GM18499 (cell line): ENCODE measurements at regions not wholly inside any gene's neighbourhood (a gene's known extent, or its start where the extent isn't known, plus 50 kb on each side); places are given as distances from the start of the nearest gene placed in this dataset.

ENCODE experiments used
- ATAC-seq: cut with Tn5 transposase; IDR thresholded peaks from one replicate; pipeline ENCODE4 v1.9.1; 2021; ENCODE audit warnings: moderate number of reproducible peaks; ENCODE audit not compliant: insufficient read depth, unreplicated experiment

DNA sequence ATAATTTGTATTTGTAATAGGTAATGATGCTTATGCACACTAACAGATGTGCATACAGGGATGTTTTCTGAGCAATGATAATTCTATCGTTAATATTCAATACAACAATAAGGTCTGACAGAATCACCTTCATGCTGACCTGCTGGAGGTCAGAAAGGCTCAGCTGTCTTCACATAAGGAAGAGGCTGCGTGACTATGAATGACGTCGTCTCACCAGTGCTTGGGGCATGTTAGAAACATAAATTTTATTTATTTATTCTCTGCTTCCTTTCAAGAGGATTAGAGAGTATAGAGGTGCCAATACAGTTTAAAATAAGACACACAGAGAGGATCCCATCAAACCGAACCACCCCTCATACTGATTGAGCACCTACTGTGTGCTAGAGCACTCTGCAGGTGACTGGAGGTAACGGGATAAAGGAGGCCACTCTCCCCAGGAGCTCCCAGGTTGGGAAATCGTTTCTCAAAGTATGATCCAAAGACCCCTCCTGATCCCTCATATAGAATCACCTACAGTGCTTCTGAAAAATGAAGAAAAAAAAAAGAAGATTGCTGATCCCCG lies 265.6 kb upstream of the NPVF start:
- no peak for ATAC-seq

DNA sequence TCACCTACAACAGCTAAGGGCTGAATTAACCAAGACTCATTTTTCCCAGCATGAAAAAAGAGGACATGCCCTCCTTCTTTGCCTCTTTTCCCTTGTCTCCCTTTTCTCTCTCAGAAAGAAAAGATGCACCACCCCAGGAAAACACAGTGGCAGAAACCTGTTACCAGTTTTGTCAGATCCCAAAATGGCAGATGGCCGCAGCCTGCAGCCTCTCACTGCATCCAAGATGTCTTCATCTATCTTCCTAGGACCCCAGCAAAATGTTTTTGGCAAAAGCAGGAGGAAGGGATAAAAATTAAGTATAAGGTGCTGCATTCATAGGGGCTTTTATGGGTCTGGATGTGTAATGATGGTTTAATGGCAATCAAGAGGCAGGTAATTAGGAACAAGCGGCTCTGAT lies 266.6 kb upstream of the NPVF start:
- no peak for ATAC-seq

DNA sequence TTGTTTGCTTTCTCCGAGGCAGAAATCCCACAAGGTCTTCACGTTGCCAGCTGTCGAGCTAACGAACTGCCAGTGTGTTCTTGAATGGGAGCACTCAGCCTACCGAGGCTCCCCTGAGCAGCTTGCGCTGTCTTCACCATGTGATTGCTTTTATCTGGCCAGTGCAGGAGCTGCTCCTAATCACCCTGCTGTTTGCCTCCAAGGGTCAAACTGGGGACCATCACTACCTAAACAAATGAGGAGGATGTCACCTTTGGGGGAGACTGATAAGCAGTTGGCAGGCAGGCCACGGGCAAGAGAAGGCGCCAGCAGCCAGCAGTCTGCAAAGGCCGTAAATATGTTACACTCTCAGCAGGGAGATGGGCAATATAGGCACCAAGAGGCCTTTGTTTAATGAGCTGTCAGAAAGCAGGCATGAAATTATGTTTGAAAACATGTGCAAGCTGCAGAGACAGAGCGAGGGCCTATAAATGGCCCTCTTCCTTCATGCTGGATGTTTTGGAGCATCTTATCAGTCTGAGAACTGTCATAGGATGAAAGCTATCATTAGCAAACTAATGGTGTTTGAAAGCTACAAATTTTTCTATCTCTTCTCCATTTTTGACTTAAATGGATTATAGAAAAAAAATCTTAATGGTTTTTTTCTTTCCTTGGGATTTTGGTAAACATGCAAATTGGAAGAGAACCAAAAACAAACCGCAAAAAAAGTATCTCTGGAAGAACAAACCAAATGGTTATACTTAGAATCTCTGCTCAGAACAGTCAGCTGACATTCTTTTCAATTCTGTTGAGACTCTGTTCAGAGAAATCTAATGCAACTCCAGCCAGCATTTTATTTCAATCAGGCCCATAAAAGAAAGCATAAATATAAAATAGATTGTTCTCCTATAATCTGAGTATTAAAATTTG lies 267.3 kb upstream of the NPVF start:
- ATAC-seq: no peak

DNA sequence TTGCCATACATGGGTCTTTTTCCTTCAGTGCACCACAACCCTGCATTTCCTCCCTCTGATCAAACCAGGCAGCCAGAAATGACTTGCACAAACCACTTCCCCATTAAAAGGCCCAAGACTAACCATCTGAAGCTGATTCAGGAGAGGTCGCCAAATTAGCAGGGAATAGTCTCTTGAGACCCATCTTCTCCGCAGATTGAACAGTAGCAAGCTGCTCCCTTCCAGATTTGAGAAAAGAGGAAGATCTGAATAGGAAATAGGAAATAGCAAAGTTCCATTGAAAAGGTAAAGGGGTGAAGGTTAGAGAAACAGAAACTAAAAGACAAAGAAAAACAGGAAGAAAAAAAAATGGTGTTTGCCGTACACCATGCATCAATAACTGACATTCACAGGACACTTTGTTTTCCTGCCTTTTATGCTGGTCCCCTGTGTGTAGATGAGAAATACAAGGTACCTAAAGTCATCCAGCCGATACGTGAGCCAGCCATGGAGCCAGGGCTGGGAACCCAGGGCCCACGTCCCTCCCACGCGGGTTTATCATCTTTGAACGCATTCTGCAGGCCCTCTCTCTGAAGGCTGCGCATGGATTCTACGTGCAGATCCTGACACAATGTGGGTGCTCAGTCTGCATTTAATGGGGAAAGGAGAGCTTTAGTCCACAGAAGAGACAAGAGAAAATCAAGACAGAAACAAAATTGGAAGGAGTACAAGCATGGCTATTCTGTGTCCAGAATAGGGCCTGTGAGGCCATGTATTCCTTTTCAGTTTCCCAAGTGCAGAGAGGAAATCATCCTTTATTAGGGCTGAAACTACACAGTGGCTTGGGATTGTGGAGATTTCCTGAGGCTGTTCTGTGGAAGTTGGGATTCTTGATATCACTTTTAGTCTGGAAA lies 268.4 kb upstream of the NPVF start:
- ATAC-seq: peak; percentile 79

DNA sequence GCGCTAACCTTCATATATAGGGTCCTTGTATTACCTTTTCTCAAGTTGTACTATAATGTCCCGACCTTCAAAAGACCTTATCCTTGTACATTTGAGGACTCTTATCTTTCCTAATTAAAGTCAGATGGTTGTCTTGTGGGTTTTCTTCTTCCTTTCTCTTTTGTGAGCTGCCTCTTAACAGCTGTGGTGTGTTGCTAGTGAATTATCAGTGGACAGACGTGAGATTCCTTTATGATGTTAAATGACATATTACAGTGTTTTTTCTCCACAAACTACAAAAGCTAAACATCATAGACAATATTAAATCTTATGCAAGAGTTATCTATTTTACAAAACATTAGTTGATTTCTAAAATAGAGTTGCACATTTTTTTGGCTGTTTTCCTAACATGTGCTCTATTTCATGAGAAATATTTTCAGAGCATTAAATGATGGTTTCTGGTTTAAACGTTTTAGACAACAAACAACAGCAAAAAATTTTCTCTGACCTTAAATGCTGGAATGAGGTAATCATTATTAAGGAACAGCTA lies 272.2 kb upstream of the NPVF start:
- ATAC-seq: no peak

DNA sequence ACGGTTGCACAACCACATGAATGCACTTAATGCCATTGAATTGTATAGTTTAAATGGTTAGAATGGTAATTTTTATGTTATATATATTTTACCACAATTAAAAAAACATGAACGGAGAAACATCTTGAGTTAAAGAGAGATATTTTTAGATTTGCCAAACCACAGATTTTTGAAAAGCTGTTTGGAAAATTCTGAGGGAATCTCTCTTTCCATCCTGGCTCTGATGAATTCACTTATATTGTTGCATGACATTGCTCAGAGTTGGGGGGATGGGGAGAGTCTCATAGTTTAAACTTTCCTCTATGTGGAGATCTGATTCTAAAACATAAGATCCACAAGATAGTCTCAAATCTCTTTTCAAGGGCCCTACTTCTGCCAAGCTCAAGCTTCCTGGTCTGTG lies 275.0 kb upstream of the NPVF start:
- no peak for ATAC-seq

DNA sequence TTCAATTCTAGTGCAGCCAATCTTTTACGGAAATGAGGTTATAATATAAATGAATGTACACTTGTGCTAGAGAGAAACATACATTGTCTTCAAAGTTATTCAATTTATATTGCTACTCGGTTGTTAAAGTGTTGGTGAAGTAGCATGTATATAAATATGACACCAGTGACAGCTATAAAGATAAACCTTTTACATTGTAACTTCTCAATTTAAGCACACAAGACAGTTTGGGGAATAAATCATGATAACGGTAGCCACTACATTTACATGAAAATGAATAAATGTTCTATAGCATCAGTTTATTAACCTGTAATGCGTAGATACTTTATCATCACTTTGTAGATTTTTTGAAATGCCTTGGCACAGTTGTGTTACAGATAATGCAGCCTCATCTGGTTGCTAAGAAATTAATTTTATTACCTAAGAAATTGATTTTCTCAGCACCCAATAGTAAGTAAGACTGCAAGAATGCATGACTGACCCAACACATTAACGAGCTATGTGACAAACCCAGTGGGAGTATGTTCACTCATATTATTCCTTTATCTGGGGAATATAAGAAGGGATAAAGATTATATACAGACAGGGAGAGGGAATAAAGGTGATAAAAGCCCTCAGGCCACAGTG lies 283.9 kb upstream of the NPVF start:
- no peak for ATAC-seq

DNA sequence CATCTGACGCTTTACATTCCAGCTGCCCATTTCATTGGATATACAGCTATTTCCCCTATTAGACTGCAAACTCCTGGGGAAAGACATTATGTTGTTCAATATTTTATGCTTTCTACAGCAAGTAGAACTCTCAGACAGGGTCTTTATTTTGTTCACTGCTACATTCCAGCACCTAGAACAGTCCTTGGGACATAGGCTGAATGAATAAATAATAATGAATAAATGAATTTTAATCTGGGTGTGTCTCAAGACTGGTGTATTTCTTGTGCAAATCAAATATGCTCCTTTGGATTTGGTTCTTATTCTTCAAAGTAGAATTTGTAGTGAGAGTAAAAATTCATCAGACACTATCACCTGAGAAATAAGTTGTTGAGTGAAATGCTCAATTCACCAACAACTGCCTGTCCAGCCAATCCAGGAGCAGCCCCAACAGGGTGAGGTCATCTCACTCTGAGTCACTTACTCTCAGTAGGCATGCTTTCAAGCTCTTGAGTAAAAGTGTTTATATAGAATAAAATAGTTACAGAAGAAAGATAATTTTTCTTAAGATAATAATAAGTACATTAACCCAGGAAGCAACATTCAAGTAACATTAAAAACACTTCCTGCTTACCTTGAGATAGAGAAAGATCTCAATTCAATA lies 287.5 kb upstream of the NPVF start:
- ATAC-seq: no peak

DNA sequence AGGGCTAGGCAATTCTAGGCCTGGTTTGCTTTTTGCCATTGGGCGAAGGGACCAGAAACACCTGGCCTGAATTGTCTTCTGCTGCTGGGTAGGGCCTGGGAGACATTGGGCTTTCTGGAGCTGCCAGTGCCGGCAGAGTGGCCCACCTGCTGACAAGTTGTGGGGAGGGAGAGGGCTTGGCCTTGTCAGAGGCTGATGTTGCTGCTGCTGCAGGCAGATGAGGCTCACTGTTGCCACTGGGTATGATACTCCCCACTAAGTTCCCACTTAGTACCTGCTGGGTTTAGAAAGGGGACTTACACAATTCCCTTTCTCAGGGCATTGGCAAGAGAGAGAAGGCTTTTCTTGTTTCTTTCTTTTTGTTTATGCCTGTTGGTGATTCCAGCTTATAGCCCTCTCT lies 289.6 kb upstream of the NPVF start:
- no peak for ATAC-seq

DNA sequence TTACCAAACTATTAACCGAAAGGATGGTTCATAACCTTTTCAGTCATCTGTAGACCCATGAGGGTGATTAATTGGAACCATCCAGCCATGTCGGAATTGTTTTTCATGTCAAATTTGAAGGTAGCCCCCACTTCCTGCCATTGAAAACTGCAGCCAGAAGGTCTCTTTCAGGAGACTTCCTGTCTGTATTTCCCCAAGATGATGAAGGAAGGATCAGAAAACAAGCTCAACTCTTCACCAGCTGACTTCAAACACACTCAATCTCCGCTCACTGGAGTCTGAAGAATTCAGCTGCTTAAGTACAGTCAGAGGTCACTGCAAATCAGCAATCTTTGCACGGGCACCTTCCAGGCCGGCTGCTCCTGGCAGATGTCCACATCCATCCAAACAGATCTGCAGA lies 291.7 kb upstream of the NPVF start:
- no peak for ATAC-seq

DNA sequence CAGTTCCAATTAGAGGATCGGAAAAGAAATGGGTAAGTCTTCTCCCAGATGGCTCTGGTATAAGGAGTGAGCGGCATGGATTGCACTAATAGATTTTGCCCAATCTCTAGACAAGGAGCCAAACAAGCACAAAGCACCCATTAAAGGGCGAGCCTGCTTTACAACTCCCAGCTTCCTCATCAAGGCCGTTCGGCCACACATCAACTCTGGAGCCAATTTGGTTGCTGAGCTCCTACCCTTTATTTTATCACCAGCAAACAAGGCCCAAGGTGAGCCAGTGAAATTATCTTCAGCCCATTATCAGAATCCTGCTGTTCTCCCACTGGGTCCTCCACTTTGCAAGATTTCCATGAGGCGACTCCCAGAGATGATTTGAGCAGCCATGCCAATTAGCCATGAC lies 292.2 kb upstream of the NPVF start:
- ATAC-seq: no peak

DNA sequence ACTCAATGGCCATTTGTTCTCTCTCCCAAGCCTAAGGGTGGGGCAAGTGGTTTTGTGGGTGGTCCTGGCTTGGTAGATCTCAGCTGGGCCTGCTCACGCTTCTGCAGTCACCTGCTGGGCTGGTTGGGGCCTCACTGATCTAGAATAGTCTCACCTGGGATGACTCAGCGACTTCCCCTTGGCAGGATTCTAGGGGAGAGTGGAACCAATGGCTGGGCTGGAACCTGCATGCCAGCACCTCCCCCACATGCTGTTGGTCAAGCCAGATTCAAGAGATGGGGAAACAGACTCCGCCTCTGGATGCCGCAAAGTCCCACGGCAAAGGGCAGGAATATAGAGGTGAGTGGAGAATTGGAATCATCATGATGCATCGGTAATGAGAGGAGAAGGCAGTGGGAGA lies 292.9 kb upstream of the NPVF start:
- ATAC-seq: no peak

DNA sequence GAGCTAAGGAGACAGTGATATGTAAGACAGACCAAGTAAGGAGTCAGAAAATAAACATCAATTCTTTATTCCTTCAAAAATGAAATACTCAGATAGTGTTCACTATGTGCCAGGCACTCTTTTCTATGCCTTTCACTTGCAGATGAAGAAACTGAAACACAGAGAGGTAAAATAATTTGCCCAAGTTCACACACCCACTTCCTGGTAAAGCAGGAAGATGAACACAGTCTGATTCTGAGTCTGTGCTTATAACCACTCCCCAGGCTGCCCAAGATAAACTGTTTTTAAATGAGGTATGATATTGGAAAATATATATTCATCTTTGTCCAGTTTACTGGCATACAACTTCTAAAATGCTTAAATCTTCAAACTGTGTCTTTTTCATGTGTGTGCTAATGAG lies 294.4 kb upstream of the NPVF start:
- no peak for ATAC-seq

DNA sequence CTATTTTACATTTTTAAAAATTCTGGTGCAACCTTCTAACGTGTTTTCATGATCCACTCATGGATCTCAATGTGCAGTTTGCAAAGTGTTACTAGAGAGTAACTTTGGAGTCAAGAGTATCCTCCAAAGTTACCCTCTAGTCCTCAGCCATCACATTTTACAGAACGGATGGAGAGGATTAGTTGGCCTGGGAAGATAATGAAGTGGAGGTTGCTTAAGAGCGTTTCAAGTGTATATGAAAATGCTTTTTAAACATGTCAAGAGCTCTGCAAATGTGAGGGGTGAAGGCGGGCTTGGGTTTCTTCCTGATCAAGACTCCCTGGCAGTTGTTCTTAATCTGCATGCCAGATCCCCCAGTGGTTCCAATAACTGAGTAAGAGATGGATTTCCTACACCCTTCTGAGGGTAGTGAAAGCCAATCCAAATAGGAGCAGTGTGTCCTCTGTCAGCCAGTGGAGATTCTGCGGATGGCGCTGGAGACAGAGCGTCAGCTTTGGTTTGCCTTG lies 299.4 kb upstream of the NPVF start:
- ATAC-seq: no peak

DNA sequence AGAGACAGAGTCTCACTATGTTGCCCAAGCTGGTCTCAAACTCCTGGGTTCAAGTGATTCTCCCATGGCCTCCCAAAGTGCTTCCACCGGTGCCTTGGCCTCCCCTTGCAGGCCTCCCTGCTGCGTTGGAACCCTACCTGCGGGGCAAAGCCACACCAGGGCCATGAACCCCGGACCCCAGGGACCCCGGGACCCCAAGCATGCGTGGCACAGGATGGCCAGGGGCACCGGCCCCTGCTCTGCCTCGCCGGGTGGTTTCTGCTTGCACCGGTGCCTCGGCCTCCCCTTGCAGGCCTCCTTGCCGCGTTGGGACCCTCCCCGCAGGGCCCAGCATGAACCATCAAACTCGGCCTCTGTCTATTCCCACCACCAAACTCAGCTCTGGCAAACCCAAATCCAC lies 301.0 kb upstream of the NPVF start:
- ATAC-seq: no peak

DNA sequence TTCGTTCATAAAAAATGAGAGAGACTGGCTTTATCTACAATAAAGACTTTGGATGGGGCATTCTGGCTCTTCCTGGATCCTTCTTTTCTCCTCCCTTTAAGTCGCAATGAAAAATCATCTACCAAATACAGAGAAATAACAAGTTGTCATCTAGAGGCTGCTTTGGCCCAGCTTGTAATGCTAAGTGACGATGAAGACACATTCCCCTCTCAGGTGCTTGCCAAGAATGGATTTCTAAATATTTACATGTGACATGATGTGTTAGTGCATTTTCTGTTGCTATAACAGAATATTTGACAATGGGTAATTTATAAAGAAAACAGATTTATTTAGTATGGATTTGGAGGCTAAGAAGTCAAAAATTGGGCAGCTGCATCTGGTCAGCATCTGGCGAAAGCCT lies 308.6 kb upstream of the NPVF start:
- no peak for ATAC-seq

DNA sequence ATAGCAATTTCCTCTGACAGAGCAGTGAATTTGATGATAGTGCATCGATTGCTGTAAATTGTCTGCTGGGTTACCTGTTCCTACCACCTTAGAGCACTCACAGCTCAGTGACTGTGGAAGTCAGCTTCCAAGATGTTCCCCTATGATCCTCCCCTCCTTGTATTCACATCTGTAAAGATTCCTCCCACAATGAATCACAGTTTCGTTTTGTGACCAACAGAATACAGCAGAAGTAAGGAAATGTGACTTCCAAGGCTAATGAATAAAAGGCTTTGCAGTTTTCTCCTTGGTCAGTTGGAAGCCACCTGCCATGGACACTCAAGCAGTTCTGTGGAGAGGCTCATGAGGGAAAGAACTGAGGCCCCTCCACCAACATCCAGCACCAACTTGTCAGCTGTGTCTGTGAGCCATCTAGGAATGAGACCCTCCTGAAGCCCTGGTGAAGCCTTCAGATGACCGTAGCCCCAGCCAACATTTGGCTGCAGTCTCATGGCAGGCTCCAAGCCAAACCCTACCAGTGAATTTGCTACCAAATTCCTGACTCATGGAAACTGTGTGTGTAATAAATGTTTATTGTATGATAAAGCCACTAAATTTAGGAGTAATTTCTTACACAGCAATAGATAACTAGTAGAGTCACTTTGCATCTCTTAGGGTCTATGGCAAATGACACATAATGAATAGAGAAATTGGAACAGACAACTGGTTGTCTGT lies 309.5 kb upstream of the NPVF start:
- ATAC-seq: no peak

DNA sequence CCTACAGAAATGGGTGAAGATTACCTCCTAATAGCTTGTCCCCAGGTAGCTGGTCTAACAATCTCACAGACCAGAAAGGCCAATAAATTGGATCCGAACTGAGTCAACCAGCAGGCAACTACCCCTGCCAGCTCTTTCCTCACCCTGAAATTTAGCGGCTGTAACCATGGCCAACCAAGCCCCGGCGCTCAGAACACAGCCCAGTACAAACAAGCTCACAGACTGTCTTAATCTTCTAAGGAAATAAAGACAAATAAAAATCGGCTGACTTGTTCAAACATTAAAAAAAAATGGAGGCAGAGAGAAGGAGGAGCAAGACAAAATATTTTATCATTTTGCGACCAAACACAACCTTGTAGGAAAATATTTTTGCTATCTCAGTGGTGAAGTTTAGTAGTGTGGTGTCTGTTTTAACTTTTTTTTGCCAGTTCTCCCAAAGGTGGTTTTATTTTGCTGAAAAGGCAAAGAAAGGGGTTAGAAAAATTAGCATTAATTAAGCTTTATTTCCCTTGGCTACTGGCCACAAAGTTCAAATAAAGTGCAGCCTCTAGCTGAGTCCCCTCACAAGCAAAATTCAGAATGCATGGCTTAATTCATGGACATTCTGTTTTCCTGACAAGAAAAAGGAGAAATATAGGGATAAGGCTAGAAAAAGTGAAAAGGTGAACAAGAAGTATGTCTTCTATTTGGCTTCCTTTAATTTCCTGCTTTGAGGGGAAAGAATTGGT lies 313.0 kb upstream of the NPVF start:
- no peak for ATAC-seq

DNA sequence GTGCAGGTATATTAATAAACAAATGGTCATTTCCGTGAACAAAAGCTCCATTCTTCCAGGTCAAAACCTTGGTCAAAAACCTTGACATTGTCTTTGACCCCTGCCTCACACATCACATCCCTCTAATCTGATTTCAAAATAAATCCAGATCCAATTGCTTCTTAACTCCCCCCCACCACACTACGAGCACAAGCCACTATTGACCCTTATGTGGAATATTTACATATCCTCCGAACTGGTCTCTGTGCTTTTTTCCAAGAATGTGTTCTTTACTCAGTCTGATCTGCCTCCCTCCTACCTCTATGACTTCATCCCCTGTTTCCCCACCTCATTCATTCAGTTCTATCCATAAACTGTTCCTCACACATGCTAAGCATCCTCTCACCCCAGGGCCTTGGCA lies 313.6 kb upstream of the NPVF start:
- ATAC-seq: no peak
